MCF 10A (cell line): ENCODE measurements at regions not wholly inside any gene's neighbourhood (a gene's known extent, or its start where the extent isn't known, plus 50 kb on each side); places are given as distances from the start of the nearest gene placed in this dataset.

Source experiments
- BruUV-seq: library from RNA; stranded (reverse); fragments of 400-500 nt; replicated peaks from 2 replicates; lab custom pipeline; 2021; lab: Mats Ljungman, UMichigan
- CTCF ChIA-PET: fragments of 300-600 bp; sonication (Branson Sonifier 250); formaldehyde crosslinking; extraction: SDS; loops from one replicate; lab custom pipeline; 2021; ENCODE audit warnings: antibody characterized with exemption, inconsistent platforms; lab: Yijun Ruan, JAX
- POLR2A ChIA-PET: fragments of 300-600, 350-650 bp; sonication (Branson Sonifier 250); formaldehyde crosslinking; extraction: SDS; loops from one replicate; lab custom pipeline; 2020; ENCODE audit warnings: antibody characterized with exemption, inconsistent platforms; lab: Yijun Ruan, JAX
- DNase-seq: peaks from one replicate; pipeline ENCODE4 v3.0.0-alpha.2; 2018; ENCODE audit not compliant: unreplicated experiment
- H3K27ac Mint-ChIP-seq: one replicate; pipeline ENCODE4 v1.8.0; 2022; ENCODE audit warnings: mild to moderate bottlenecking, low read depth, mixed read lengths; ENCODE audit not compliant: unreplicated experiment
- H3K27me3 Mint-ChIP-seq: one replicate; pipeline ENCODE4 v1.8.0; 2022; ENCODE audit warnings: mixed read lengths; ENCODE audit not compliant: insufficient read depth, unreplicated experiment
- H3K36me3 Mint-ChIP-seq: one replicate; pipeline ENCODE4 v1.8.0; 2022; ENCODE audit warnings: mild to moderate bottlenecking, moderate library complexity, mixed read lengths; ENCODE audit not compliant: insufficient read depth, unreplicated experiment
- H3K4me1 Mint-ChIP-seq: one replicate; pipeline ENCODE4 v1.8.0; 2022; ENCODE audit warnings: mixed read lengths; ENCODE audit not compliant: insufficient read depth, unreplicated experiment
- H3K4me3 Mint-ChIP-seq: one replicate; pipeline ENCODE4 v1.8.0; 2022; ENCODE audit warnings: mild to moderate bottlenecking, moderate library complexity, mixed read lengths; ENCODE audit not compliant: unreplicated experiment
- H3K9me3 Mint-ChIP-seq: one replicate; pipeline ENCODE4 v1.8.0; 2022; ENCODE audit warnings: mixed read lengths; ENCODE audit not compliant: unreplicated experiment
- CTCF ChIP-seq: fragments of 200-600 bp; IDR thresholded peaks from one replicate; pipeline ENCODE4 v1.8.0; 2022; ENCODE audit warnings: antibody characterized with exemption, mild to moderate bottlenecking; ENCODE audit not compliant: unreplicated experiment
- intact Hi-C: fragments of 100-400 bp; cut with micrococcal nuclease; formaldehyde crosslinking; loops from 2 replicates; pipeline ENCODE4 v1.14.1; 2022
- microRNA-seq: library from miRNA; unstranded; fragments of <30 nt; microRNA quantifications from one replicate; pipeline ENCODE4 v1.2.0, GENCODE V29; 2022

DNA sequence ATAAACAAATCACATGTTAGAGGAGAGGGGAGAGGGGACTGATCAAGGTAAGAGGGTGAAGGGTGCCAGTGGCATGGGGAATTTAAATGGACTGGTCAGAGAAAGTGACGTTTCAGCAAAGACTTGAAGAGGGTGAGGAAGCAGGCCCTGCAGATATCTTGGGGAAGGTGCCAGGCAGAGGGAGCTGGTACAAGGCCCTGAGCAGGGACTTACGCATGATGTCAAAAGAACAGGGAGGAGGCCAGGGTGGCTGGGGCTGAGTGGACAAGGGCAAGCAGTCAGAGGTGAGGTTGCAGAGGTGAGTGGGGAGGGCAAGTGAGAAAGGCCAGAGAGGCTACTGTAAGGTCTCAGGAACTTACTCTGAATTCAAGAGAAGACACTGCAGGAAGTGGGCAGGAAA lies 53.3 kb upstream of the RMP24 start:
- no peak overlapping the region for H3K4me3 Mint-ChIP-seq
- no peak for DNase-seq

GRCh38 chr18:35920623-35921022 lies 51.9 kb upstream of the RMP24 start:
- Mint-ChIP-seq H3K27ac (no peak overlapping the region), H3K9me3 (no peaks in the 10 kb centered on the region), H3K27me3 (peaks cover 18% of the 10 kb centered on the region), H3K4me1 (no peaks in the 10 kb centered on the region), H3K4me3 (no peak overlapping the region), H3K36me3 (no peaks in the 10 kb centered on the region)
- ChIA-PET CTCF (no interaction called here), POLR2A (no interaction called here)
- TF ChIP-seq CTCF = no peak
- DNase-seq = no peak
- intact Hi-C loops = no loop called here
- BruUV-seq = no TSS peak

More for the DNA sequence above, 53.3 kb upstream of the RMP24 start:
- no peaks in the 10 kb centered on the region for H3K4me1 Mint-ChIP-seq
- no peak for TF ChIP-seq CTCF
- ChIA-PET POLR2A (no interaction called here), CTCF (interaction anchor here (1.2 kb wide), 1 partner anchor 31 kb away, joined by 4 read pairs; no protein-coding TSS in a partner anchor)
- intact Hi-C loops = no loop called here
- H3K36me3 Mint-ChIP-seq = no peaks in the 10 kb centered on the region
- H3K27me3 Mint-ChIP-seq = peaks cover 4% of the 10 kb centered on the region
- H3K9me3 Mint-ChIP-seq = no peaks in the 10 kb centered on the region
- H3K27ac Mint-ChIP-seq = no peak overlapping the region
- no TSS peak for BruUV-seq

Small RNA genes lying in the stretch of these regions (microRNA-seq; reads per million reads assigned to microRNA genes)
- gene MIR187 = 3.7 reads per million, percentile 28 among the genes with 10 or more reads in this experiment
